SK-N-SH treated with all-trans-retinoic acid at 6 μM for 48 hours (cell line): ENCODE measurements at regions not wholly inside any gene's neighbourhood (a gene's known extent, or its start where the extent isn't known, plus 50 kb on each side); places are given as distances from the start of the nearest gene placed in this dataset.
A peak's percentile ranks its signal among the peaks of the same experiment; 100 is the strongest.

Experiments used
- ATAC-seq: fragments of 200-7000 bp; cut with Tn5 transposase; 3 replicates; pipeline ENCODE4 v1.9.1; 2020; ENCODE audit warnings: mild to moderate bottlenecking, moderate library complexity
- ARNTL ChIP-seq: fragments of 450-650 bp; formaldehyde crosslinking; IDR thresholded peaks from 2 replicates; pipeline ENCODE4 v1.5.0; 2020; ENCODE audit warnings: low read depth, mild to moderate bottlenecking, moderate library complexity, borderline replicate concordance
- BACH2 ChIP-seq: fragments of 250-450 bp; sonication (Bioruptor Pico); IDR thresholded peaks from 2 replicates; pipeline ENCODE4 v1.9.0; 2021; ENCODE audit warnings: mild to moderate bottlenecking, borderline replicate concordance
- CREB5 ChIP-seq: fragments of 250-450 bp; sonication (Bioruptor Pico); IDR thresholded peaks from 2 replicates; pipeline ENCODE4 v1.5.1; 2020; ENCODE audit warnings: low read depth, mild to moderate bottlenecking, moderate library complexity
- CSDC2 ChIP-seq: fragments of 250-450 bp; sonication (Bioruptor Pico); IDR thresholded peaks from 2 replicates; pipeline ENCODE4 v1.5.0; 2020; ENCODE audit warnings: mild to moderate bottlenecking, moderate library complexity
- CSRNP3 ChIP-seq: fragments of 250-450 bp; sonication (Bioruptor Pico); IDR thresholded peaks from 2 replicates; pipeline ENCODE4 v1.5.1; 2021; ENCODE audit warnings: mild to moderate bottlenecking, moderate library complexity
- GLIS3 ChIP-seq: fragments of 250-450 bp; sonication (Bioruptor Pico); IDR thresholded peaks from 2 replicates; pipeline ENCODE4 v1.5.0; 2020; ENCODE audit warnings: mild to moderate bottlenecking, moderate library complexity
- ISL1 ChIP-seq: fragments of 250-450 bp; sonication (Bioruptor Pico); IDR thresholded peaks from 2 replicates; pipeline ENCODE4 v2.1.2; 2022; ENCODE audit warnings: mild to moderate bottlenecking, moderate library complexity
- OSR1 ChIP-seq: fragments of 250-450 bp; sonication (Bioruptor Pico); IDR thresholded peaks from 2 replicates; pipeline ENCODE4 v1.8.0; 2022; ENCODE audit warnings: moderate library complexity, mild to moderate bottlenecking, inconsistent platforms
- PATZ1 ChIP-seq: fragments of 250-450 bp; sonication (Bioruptor Pico); IDR thresholded peaks from 2 replicates; pipeline ENCODE4 v1.8.0; 2020; ENCODE audit warnings: mild to moderate bottlenecking, moderate library complexity, borderline replicate concordance
- POU6F1 ChIP-seq: fragments of 250-450 bp; sonication (Bioruptor Pico); IDR thresholded peaks from 2 replicates; pipeline ENCODE4 v1.8.0; 2021; ENCODE audit warnings: low read depth, mild to moderate bottlenecking, moderate library complexity, borderline replicate concordance
- PPARA ChIP-seq: fragments of 250-450 bp; sonication (Bioruptor Pico); IDR thresholded peaks from 2 replicates; pipeline ENCODE4 v1.5.0; 2020; ENCODE audit warnings: mild to moderate bottlenecking, borderline replicate concordance
- RARB ChIP-seq: fragments of 250-450 bp; sonication (Bioruptor Pico); IDR thresholded peaks from 2 replicates; pipeline ENCODE4 v1.8.0; 2021; ENCODE audit warnings: mild to moderate bottlenecking, moderate library complexity
- SNAI2 ChIP-seq: fragments of 250-450 bp; sonication (Bioruptor Pico); IDR thresholded peaks from 2 replicates; pipeline ENCODE4 v1.5.0; 2020; ENCODE audit warnings: mild to moderate bottlenecking, moderate library complexity
- TCF4 ChIP-seq: fragments of 250-450 bp; sonication (Bioruptor Pico); IDR thresholded peaks from 2 replicates; pipeline ENCODE4 v1.8.0; 2021; ENCODE audit warnings: mild to moderate bottlenecking, moderate library complexity, borderline replicate concordance
- TOX ChIP-seq: fragments of 250-450 bp; sonication (Bioruptor Pico); IDR thresholded peaks from 2 replicates; pipeline ENCODE4 v1.8.0; 2021; ENCODE audit warnings: mild to moderate bottlenecking, moderate library complexity, borderline replicate concordance
- TSHZ2 ChIP-seq: fragments of 250-450 bp; sonication (Bioruptor Pico); IDR thresholded peaks from 2 replicates; pipeline ENCODE4 v1.5.0; 2020; ENCODE audit warnings: mild to moderate bottlenecking, moderate library complexity
- ZC3H10 ChIP-seq: fragments of 250-450 bp; sonication (Bioruptor Pico); IDR thresholded peaks from 2 replicates; pipeline ENCODE4 v1.5.1; 2021; ENCODE audit warnings: mild to moderate bottlenecking, moderate library complexity
- ZFP3 ChIP-seq: fragments of 250-450 bp; sonication (Bioruptor Pico); IDR thresholded peaks from 2 replicates; pipeline ENCODE4 v1.5.0; 2020; ENCODE audit warnings: mild to moderate bottlenecking, moderate library complexity
- ZFP30 ChIP-seq: fragments of 450-650 bp; formaldehyde crosslinking; IDR thresholded peaks from 2 replicates; pipeline ENCODE4 v1.5.0; 2022; ENCODE audit warnings: mild to moderate bottlenecking, moderate library complexity
- ZNF565 ChIP-seq: fragments of 450-650 bp; formaldehyde crosslinking; conservative IDR thresholded peaks from 2 replicates; pipeline ENCODE4 v1.5.0; 2020; ENCODE audit warnings: low read depth, mild to moderate bottlenecking, moderate library complexity
- ZNF70 ChIP-seq: fragments of 450-650 bp; formaldehyde crosslinking; IDR thresholded peaks from 2 replicates; pipeline ENCODE4 v1.5.0; 2020; ENCODE audit warnings: mild to moderate bottlenecking, moderate library complexity
- ZNF8 ChIP-seq: fragments of 450-650 bp; formaldehyde crosslinking; IDR thresholded peaks from 2 replicates; pipeline ENCODE4 v1.5.0; 2020; ENCODE audit warnings: mild to moderate bottlenecking, moderate library complexity

- peak; percentile 77 for ATAC-seq
- no peak for TF ChIP-seq BACH2 (CRISPR knock-in tag)
- no peak for TF ChIP-seq PPARA
- TF ChIP-seq POU6F1: no peak
- TF ChIP-seq TOX (CRISPR knock-in tag): no peak
- TF ChIP-seq ZNF565 (CRISPR knock-in tag): no peak
- TF ChIP-seq ZFP30 (CRISPR knock-in tag): no peak
Measured at GRCh38 chr5:52693280-52693679, 94.4 kb upstream of the ITGA1 start.

GRCh38 chr5:52693836-52694235 is 93.9 kb upstream of the ITGA1 start:
- no peak for ATAC-seq
- TF ChIP-seq TCF4 (CRISPR knock-in tag): no peak
- no peak for TF ChIP-seq ZNF8
- no peak for TF ChIP-seq SNAI2
- TF ChIP-seq CSDC2: no peak
- no peak for TF ChIP-seq TSHZ2 (CRISPR knock-in tag)
- no peak for TF ChIP-seq POU6F1
- no peak for TF ChIP-seq CREB5
- TF ChIP-seq PPARA: no peak
- no peak for TF ChIP-seq ZFP30 (CRISPR knock-in tag)
- no peak for TF ChIP-seq ARNTL (CRISPR knock-in tag)
- no peak for TF ChIP-seq TOX (CRISPR knock-in tag)

GRCh38 chr5:52694648-52695047 is 93.1 kb upstream of the ITGA1 start:
- ATAC-seq: no peak
- no peak for TF ChIP-seq ZNF8
- no peak for TF ChIP-seq ARNTL (CRISPR knock-in tag)
- no peak for TF ChIP-seq ZFP3 (CRISPR knock-in tag)
- no peak for TF ChIP-seq TOX (CRISPR knock-in tag)
- no peak for TF ChIP-seq CREB5
- no peak for TF ChIP-seq ZNF565 (CRISPR knock-in tag)
- TF ChIP-seq ZFP30 (CRISPR knock-in tag): no peak
- TF ChIP-seq CSDC2: no peak
- no peak for TF ChIP-seq ZC3H10 (CRISPR knock-in tag)
- TF ChIP-seq OSR1 (CRISPR knock-in tag): no peak
- no peak for TF ChIP-seq SNAI2
- no peak for TF ChIP-seq GLIS3 (CRISPR knock-in tag)
- TF ChIP-seq POU6F1: no peak
- TF ChIP-seq CSRNP3: no peak
- TF ChIP-seq PATZ1 (CRISPR knock-in tag): no peak
- no peak for TF ChIP-seq ISL1 (CRISPR knock-in tag)
- no peak for TF ChIP-seq RARB
- no peak for TF ChIP-seq PPARA
- TF ChIP-seq ZNF70 (CRISPR knock-in tag): no peak
